Breast epithelium (tissue), 3 donors: ENCODE measurements at regions not wholly inside any gene's neighbourhood (a gene's known extent, or its start where the extent isn't known, plus 50 kb on each side); places are given as distances from the start of the nearest gene placed in this dataset.

Source experiments
- CTCF ChIP-seq, 3 donors: fragments of 450-650 bp; IDR thresholded peaks; one replicate each; pipeline ENCODE4 v1.5.1; 2016 to 2017; ENCODE audit warnings: antibody characterized with exemption in 3 of 3, mild to moderate bottlenecking in 3 of 3, moderate library complexity in 3 of 3
- POLR2A ChIP-seq: fragments of 450-650 bp; IDR thresholded peaks from one replicate; pipeline ENCODE4 v1.6.1; 2016; ENCODE audit warnings: antibody characterized with exemption, mild to moderate bottlenecking, moderate library complexity
- POLR2AphosphoS5 ChIP-seq, 3 donors: sonication (generic); formaldehyde crosslinking; IDR thresholded peaks; one replicate each; pipeline ENCODE4 v1.6.1; 2017; ENCODE audit warnings: antibody characterized with exemption in 3 of 3

- TF ChIP-seq CTCF (IDR thresholded peaks at IDR 0.05): no peak
- TF ChIP-seq POLR2A: no peak
- TF ChIP-seq POLR2AphosphoS5 (IDR thresholded peaks at IDR 0.05): no peak
Measured at GRCh38 chr12:94849411-94849976, 154.0 kb downstream of the NDUFA12 start.
